Calu3 (cell line): ENCODE measurements at regions not wholly inside any gene's neighbourhood (a gene's known extent, or its start where the extent isn't known, plus 50 kb on each side); places are given as distances from the start of the nearest gene placed in this dataset.

Source experiments
- BruUV-seq: library from RNA; stranded (reverse); fragments of 400-500 nt; replicated peaks from 2 replicates; lab custom pipeline; 2021; lab: Mats Ljungman, UMichigan
- CTCF ChIA-PET: fragments of 300-600 bp; sonication (Branson Sonifier 250); formaldehyde crosslinking; loops from one replicate; lab custom pipeline; 2022; ENCODE audit warnings: antibody characterized with exemption; lab: Charles Lee
- DNase-seq: peaks from one replicate; pipeline ENCODE4 v3.0.0; 2022
- H3K27ac Mint-ChIP-seq: one replicate; pipeline ENCODE4 v1.8.0; 2022; ENCODE audit warnings: mixed read lengths; ENCODE audit not compliant: unreplicated experiment
- H3K27me3 Mint-ChIP-seq: one replicate; pipeline ENCODE4 v1.8.0; 2022; ENCODE audit warnings: mixed read lengths; ENCODE audit not compliant: unreplicated experiment
- H3K36me3 Mint-ChIP-seq: one replicate; pipeline ENCODE4 v1.8.0; 2022; ENCODE audit warnings: mild to moderate bottlenecking, moderate library complexity, mixed read lengths; ENCODE audit not compliant: insufficient read depth, unreplicated experiment
- H3K4me1 Mint-ChIP-seq: one replicate; pipeline ENCODE4 v1.8.0; 2022; ENCODE audit warnings: mild to moderate bottlenecking, low read depth, mixed read lengths; ENCODE audit not compliant: unreplicated experiment
- H3K4me3 Mint-ChIP-seq: one replicate; pipeline ENCODE4 v1.8.0; 2022; ENCODE audit warnings: mild to moderate bottlenecking, low read depth, moderate library complexity, mixed read lengths; ENCODE audit not compliant: unreplicated experiment
- H3K9me3 Mint-ChIP-seq: one replicate; pipeline ENCODE4 v1.8.0; 2022; ENCODE audit warnings: low read depth, mixed read lengths; ENCODE audit not compliant: unreplicated experiment
- CTCF ChIP-seq: fragments of 200-600 bp; IDR thresholded peaks from one replicate; pipeline ENCODE4 v1.8.0; 2022; ENCODE audit warnings: antibody characterized with exemption; ENCODE audit not compliant: unreplicated experiment
- intact Hi-C: fragments of 100-400 bp; cut with micrococcal nuclease; formaldehyde crosslinking; loops from one replicate; pipeline ENCODE4 v1.10.0; 2022; ENCODE audit not compliant: unreplicated experiment

GRCh38 chr1:110260194-110260593, 50.1 kb downstream of the KCNC4 start:
- intact Hi-C loops = no loop called here
- Mint-ChIP-seq H3K9me3 (no peaks in the 10 kb centered on the region), H3K27ac (no peak overlapping the region), H3K4me1 (no peaks in the 10 kb centered on the region), H3K4me3 (no peak overlapping the region), H3K27me3 (no peaks in the 10 kb centered on the region), H3K36me3 (no peaks in the 10 kb centered on the region)
- no peak for DNase-seq
- CTCF ChIA-PET = no interaction called here
- TF ChIP-seq CTCF = no peak
- no TSS peak for BruUV-seq

- Mint-ChIP-seq H3K9me3 (no peaks in the 10 kb centered on the region), H3K4me3 (no peak overlapping the region), H3K4me1 (no peaks in the 10 kb centered on the region), H3K36me3 (no peaks in the 10 kb centered on the region), H3K27me3 (no peaks in the 10 kb centered on the region), H3K27ac (no peak overlapping the region)
- CTCF ChIA-PET = no interaction called here
- intact Hi-C loops = no loop called here
- DNase-seq = no peak
- TF ChIP-seq CTCF = no peak
- BruUV-seq = no TSS peak
Measured at GRCh38 chr1:110262296-110262695, 52.2 kb downstream of the KCNC4 start.

- Mint-ChIP-seq H3K27ac (no peak overlapping the region), H3K9me3 (no peaks in the 10 kb centered on the region), H3K4me1 (no peaks in the 10 kb centered on the region), H3K27me3 (no peaks in the 10 kb centered on the region), H3K36me3 (no peaks in the 10 kb centered on the region), H3K4me3 (no peak overlapping the region)
- BruUV-seq = no TSS peak
- no peak for DNase-seq
- CTCF ChIA-PET = no interaction called here
- intact Hi-C loops = no loop called here
- TF ChIP-seq CTCF = no peak
Measured at GRCh38 chr1:110262846-110263631, 52.9 kb downstream of the KCNC4 start.

- no peak overlapping the region for H3K4me3 Mint-ChIP-seq
- BruUV-seq = no TSS peak
- no peak for DNase-seq
- TF ChIP-seq CTCF = no peak
- CTCF ChIA-PET = no interaction called here
- no peak overlapping the region for H3K27ac Mint-ChIP-seq
- H3K9me3 Mint-ChIP-seq = no peaks in the 10 kb centered on the region
- no peaks in the 10 kb centered on the region for H3K36me3 Mint-ChIP-seq
- intact Hi-C loops = no loop called here
- H3K27me3 Mint-ChIP-seq = no peaks in the 10 kb centered on the region
- H3K4me1 Mint-ChIP-seq = no peaks in the 10 kb centered on the region
Measured at GRCh38 chr1:110264430-110264829, 54.3 kb downstream of the KCNC4 start.
